NCI-H1694 (cell line): ENCODE measurements at regions not wholly inside any gene's neighbourhood (a gene's known extent, or its start where the extent isn't known, plus 50 kb on each side); places are given as distances from the start of the nearest gene placed in this dataset.
"Not testable (repeated sequence)": the region's sequence is repeated elsewhere in the genome, so short reads cannot be mapped to it uniquely, and the experiment has no call there.

Source experiments
- DNase-seq: peaks from one replicate; lab custom pipeline; 2025; lab: John Stamatoyannopoulos, UW

GRCh38 chr2:241983571-241984270 is 114.2 kb downstream of the RTP5 start:
- no peak for DNase-seq

GRCh38 chr2:241984271-241984655 is 114.7 kb downstream of the RTP5 start:
- no peak for DNase-seq

GRCh38 chr2:241984658-241985057 is 115.1 kb downstream of the RTP5 start:
- no peak for DNase-seq

- DNase-seq = not testable (repeated sequence)
These were observed 115.8 kb downstream of the RTP5 start for GRCh38 chr2:241985161-241985985.

GRCh38 chr2:241985986-241986329 is 116.4 kb downstream of the RTP5 start:
- no peak for DNase-seq

GRCh38 chr2:241986836-241987641 is 117.5 kb downstream of the RTP5 start:
- DNase-seq = no peak

- DNase-seq = no peak
These were observed 118.2 kb downstream of the RTP5 start for GRCh38 chr2:241987726-241988125.

- DNase-seq = no peak
These were observed 118.6 kb downstream of the RTP5 start for GRCh38 chr2:241988146-241988545.

GRCh38 chr2:241989074-241989473 is 119.5 kb downstream of the RTP5 start:
- no peak for DNase-seq

GRCh38 chr2:241990466-241990865 is 120.9 kb downstream of the RTP5 start:
- no peak for DNase-seq

GRCh38 chr2:241991299-241991698 is 121.8 kb downstream of the RTP5 start:
- no peak for DNase-seq

GRCh38 chr2:241992753-241993152 is 123.2 kb downstream of the RTP5 start:
- no peak for DNase-seq

- no peak for DNase-seq
These were observed 124.0 kb downstream of the RTP5 start for GRCh38 chr2:241993386-241994005.

- no peak for DNase-seq
These were observed 124.6 kb downstream of the RTP5 start for GRCh38 chr2:241994086-241994485.

- DNase-seq = no peak
These were observed 125.2 kb downstream of the RTP5 start for GRCh38 chr2:241994556-241995213.

- DNase-seq = no peak
These were observed 126.6 kb downstream of the RTP5 start for GRCh38 chr2:241996100-241996499.

- no peak for DNase-seq
These were observed 127.5 kb downstream of the RTP5 start for GRCh38 chr2:241997017-241997416.

GRCh38 chr2:241999184-241999583 is 129.7 kb downstream of the RTP5 start:
- DNase-seq = no peak

- DNase-seq = no peak
These were observed 132.3 kb downstream of the RTP5 start for GRCh38 chr2:242001853-242002252.

GRCh38 chr2:242002944-242003343 is 133.4 kb downstream of the RTP5 start:
- DNase-seq = no peak

GRCh38 chr2:242004223-242004901 is 134.8 kb downstream of the RTP5 start:
- DNase-seq = no peak
